ENCODE measurements at regions not wholly inside any gene's neighbourhood (a gene's known extent, or its start where the extent isn't known, plus 50 kb on each side); places are given as distances from the start of the nearest gene placed in this dataset.
"Not testable (repeated sequence)": the region's sequence is repeated elsewhere in the genome, so short reads cannot be mapped to it uniquely, and the experiment has no call there.

GRCh38 chr4:67035986-67036385 lies 509.3 kb downstream of the CENPC start:
- no peak for FAIRE-seq

GRCh38 chr4:67035501-67035900 lies 509.8 kb downstream of the CENPC start:
- FAIRE-seq, result no peak

GRCh38 chr4:67030636-67031035 lies 514.7 kb downstream of the CENPC start:
- no peak for FAIRE-seq

DNA sequence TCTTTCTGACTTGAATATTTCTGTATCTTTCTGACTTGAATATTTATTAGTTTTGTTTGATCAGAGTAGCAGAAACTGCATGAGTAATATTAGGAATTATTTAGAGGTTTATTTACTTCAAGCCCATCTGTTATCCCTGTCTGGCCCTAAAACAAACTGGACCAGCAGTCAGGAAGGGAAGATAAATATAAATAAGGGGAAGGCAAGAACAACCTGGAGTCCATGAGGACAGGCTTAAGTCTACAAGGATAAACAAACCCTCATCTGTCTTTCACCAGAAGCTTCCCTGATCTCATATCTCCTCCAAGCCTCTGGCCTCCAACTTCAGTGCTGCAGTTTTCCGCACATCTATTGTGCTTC lies 524.9 kb downstream of the CENPC start:
- FAIRE-seq, result no peak

DNA sequence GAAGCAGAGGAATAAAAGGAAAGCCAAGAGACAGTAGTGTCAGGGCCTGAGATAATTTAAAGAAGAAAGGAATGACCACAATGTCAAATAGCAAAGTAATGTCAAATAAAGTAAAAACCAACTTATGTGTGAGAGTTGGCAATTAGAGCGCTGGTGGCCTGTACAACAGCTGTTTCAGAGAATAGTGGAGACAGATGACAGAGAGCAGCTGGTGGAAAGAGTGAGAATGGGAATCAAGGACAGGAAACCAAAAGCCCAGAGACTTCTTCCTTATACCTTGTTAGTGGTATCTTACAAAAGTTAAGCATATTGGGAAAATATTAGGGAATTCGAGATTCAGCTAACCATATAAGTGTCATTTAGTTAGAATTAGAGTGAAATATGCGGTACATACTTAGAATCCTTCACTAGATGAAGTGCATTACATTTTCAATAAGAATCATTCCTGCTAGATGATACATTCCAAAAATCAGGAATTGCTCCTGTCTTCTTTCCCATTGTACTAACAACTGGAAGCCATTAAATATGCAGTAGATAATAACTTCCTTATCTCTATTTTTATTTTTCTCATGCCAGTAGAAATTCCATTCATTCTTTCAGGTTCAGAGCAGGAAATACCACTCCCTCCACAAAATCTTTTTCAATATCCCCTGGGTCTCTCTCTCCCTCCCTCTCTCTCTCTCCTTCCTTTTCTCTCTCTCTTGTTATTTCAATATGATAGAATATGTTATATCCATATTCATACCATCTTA lies 525.4 kb downstream of the CENPC start:
- no peak for FAIRE-seq

DNA sequence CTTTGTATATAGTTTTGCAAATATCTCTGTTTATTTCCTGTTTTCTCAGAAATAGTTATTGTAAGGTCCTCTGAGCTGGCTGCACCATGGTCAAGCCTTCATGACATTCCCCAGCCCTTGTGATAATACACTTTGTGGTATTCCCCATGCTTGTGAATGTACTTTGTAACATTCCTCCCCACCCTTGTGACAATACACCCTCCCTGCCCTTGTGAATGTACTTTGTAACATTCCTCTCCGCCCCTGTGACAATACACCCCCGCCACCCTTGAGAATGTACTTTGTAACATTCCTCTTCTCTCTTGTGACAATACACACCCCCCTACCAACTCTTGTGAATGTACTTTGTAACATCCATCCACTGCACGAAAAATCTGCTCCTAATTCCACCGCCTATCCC lies 530.7 kb downstream of the CENPC start:
- FAIRE-seq, result no peak

DNA sequence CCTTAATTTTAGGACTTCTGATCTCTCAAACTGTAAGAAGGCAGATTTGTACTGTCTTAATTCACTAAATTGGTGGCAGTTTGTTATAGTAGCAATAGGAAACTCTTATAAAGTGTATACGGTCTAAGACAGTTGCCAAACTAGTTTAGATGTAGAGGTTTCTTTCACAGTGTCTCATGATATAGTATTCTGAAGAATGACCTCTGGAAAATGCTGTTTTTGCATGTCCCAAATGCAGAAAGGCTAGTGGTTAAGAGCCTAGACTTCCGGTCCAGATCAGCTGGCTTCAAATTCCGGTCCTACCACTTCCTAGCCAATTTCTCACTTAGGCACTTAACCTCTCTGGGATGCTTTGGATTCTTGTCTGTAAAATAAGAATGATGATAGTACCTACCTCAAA lies 538.5 kb downstream of the CENPC start:
- FAIRE-seq, result no peak

DNA sequence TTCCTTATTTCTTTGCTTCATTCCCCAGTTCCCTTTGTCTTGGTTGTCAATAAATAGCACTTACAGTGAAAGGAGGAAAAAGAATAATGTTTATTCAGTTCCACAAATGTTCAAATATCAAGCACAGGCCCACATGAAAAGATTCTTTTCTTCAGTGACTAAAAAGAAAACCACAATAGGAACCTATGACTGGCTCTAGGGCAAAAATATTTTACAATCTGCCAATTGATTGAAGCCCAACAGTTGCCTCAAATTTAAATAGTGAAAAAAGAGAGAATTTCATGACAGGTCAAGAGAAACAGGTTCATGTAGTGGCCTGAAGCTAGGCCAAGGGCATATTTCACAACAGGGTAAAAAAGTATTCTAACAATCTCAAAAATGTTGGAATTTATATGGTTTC lies 553.8 kb downstream of the CENPC start:
- FAIRE-seq, result no peak

DNA sequence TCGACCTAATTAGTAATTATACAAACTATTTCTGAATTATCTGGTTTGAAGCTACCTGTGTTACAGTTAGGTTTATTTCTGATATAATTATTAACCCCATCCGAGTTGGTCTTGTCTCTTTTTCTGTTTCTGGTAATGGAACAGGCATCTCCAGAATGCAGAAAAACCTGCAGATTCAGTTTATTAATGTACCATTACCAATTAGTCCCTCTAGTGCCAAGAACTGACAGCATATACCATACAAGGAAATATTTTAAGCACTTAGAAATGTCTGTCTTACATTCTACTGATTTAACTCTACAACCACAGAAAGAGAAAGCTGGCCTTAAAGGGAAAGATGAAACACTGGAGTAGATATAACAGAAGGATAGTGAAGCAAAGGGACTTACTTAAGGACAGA lies 570.6 kb downstream of the CENPC start:
- no peak for FAIRE-seq

GRCh38 chr4:66972087-66972486 lies 573.2 kb downstream of the CENPC start:
- FAIRE-seq, result no peak

DNA sequence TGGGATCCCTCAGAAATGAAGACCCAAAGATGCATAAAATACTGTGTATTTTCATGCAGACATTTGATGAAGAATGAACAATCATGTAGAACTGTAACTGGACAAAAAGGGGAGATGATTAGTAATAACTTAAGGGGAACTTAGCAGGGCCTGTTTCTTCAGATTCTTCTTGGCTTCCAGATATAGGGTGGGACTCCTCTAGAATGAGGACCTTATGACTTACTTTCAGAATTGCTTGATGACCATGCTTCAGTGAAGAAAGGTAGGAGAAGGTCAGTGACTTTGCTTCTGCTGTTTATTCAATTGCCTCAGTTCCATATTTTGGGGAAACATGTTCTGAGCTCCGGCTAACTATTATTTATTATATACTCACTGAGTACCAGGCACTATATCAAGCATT lies 580.8 kb downstream of the CENPC start:
- FAIRE-seq, result no peak

DNA sequence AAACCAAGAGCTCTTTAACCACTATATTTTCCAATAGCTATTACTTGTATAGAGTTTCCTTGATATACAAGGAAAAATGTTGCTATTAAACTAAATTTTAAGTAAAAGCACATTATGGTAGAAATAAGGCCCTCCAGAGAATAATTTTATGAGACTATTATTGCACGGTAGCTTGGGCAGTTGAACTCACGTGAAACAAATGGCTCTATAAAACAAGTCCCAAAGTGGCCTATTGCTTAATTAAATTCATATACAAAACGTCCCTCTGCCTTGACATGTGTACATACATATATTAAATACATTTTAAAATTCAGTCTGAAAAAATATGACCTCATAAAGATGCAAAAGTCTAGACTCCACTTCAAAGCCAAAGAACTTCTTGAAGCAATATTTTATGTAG lies 582.2 kb downstream of the CENPC start:
- FAIRE-seq, result no peak

- FAIRE-seq, result no peak
These were observed 586.1 kb downstream of the CENPC start for GRCh38 chr4:66959207-66959606.

GRCh38 chr4:66956852-66957251 lies 588.5 kb downstream of the CENPC start:
- no peak for FAIRE-seq

DNA sequence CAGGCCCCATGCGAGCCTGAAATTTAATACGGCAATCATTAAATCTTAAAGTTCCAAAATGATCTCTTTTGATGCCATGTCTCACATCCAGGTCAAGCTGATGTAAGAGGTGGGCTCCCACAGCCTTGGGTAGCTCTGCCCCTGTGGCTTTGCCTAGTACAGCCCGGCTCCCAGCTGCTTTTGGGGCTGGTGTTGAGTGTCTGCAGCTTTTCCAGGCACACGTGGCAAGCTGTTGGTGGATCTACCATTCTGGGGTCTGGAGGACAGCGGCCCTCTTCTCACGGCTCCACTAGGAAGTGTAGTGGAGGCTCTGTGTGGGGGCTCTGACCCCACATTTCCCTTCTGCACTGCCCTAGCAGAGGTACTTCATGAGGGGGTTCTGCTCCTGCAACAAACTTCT lies 588.9 kb downstream of the CENPC start:
- FAIRE-seq, result no peak

- FAIRE-seq, result no peak
These were observed 589.5 kb downstream of the CENPC start for GRCh38 chr4:66955784-66956183.

DNA sequence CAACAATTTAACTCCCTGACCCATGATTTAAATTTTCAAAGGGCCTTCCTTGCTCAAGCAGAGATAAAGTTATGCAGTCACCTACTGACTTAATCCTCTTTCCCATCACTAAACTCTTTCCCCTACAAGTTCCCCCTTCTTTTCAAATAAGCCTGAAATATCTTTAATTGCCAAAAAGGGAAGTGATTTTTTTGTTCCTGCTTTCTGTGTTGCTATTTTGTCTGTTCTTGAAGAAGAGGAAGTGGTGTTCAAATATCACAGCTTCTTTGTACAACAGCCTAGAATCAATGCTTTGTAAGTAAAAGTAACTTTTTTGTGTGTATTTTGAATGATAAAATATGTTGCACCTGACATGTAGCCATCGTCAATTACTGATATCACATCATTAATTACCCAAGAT lies 595.9 kb downstream of the CENPC start:
- FAIRE-seq, result no peak

DNA sequence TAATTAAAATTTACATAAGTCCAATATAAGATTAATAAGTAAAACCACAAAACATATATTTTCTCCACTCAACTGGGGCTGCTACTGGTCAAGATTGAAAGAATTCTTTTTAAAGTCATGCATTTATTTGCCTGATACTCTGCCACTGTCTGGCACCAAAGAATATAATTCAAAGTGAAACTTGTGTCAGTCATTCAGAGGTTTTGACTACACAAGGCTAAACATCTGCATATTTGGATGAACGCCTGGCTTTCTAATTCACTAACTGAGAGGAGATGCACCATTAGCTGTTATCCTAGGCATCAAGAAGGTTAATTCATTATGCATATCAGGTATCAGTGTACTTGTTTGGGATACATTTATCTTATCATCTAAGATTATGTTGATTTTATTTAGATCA lies 598.5 kb downstream of the CENPC start:
- FAIRE-seq, result no peak

- FAIRE-seq, result no peak
These were observed 602.2 kb downstream of the CENPC start for GRCh38 chr4:66943112-66943511.

DNA sequence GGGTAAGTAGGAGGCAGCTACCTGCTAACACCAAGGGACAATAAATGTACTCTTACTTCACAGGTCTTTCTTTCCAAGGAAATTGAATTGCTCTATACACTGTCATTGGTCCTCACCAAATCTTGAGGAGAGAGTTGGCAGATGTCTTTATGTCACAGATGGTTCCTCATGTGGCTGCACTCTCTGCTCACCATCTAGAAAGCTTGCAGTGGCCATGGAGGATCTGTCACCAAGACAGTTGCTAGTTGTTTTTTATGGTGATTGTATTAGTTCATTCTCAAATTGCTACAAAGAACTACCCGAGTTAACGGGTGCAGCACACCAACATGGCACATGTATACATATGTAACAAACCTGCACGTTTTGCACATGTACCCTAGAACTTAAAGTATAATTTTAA lies 613.3 kb downstream of the CENPC start:
- not testable (repeated sequence) for FAIRE-seq

DNA sequence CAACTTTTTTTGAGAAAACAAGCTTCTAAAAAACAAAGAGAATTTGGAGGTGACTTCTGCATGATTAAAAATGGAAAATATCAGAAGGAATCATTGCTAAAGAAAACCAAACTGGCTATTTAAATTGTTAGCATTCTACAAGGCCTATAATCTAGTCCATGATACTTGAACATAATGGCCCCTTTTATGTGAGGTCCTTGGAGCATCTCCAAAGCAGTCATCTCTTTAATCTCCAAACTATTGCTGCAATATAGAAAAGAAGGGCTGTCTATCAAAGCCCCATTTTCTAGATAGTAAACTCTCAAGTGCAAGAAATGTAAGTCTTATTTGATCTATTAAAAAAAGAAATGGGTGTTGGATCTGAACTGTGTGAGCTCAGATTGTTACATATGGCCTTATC lies 615.1 kb downstream of the CENPC start:
- FAIRE-seq, result no peak

DNA sequence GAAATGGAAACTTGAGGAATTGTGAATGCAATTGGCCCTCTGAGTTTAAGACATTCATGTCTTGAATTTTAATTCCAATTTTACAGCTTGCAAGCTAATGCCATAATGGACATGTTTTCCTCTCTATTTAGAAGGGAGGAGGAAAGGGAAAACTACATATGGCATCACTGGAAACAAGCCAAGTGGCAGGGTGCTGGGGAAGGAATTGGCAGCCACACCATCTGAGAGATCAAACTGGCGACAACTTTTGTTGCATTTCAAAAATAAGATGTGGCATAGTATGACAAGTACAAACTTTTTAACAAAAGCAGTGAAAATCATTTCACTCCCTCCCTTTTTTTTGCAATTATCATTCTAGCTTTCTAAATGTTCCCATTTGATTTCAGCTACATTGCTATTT lies 615.6 kb downstream of the CENPC start:
- FAIRE-seq, result no peak

DNA sequence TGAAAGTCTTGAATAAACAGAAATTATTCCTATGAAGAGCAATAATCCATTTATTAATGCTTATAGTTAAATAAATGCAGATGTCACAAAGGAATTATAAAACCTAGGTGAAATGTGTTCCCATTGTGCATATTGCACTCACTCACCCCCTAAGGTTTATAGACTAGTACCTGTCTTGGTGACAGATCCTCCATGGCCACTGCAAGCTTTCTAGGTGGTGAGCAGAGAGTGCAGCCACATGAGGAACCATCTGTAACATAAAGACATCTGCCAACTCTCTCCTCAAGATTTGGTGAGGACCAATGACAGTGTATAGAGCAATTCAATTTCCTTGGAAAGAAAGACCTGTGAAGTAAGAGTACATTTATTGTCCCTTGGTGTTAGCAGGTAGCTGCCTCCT lies 616.4 kb downstream of the CENPC start:
- not testable (repeated sequence) for FAIRE-seq

- no peak for FAIRE-seq
These were observed 617.4 kb downstream of the CENPC start for GRCh38 chr4:66927937-66928336.

DNA sequence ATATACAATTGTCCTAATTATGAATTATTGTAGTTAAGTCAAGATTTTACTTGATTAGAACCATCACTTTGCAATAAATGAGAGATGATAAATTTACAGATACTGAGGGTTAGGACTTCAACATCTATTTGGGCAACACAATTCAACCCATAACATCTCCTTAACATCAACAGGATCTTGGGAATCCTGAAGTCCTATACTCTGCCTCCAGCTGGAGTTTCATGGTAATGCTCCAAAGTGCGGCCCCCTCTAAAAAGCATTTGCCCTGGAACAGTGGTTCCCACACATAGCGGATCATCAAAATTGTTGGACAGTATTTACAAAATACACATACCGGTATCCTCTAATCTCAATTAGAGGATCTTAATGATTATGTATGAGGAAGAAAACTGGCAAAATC lies 618.6 kb downstream of the CENPC start:
- no peak for FAIRE-seq
